Transverse colon (tissue), 4 donors: ENCODE measurements at regions not wholly inside any gene's neighbourhood (a gene's known extent, or its start where the extent isn't known, plus 50 kb on each side); places are given as distances from the start of the nearest gene placed in this dataset.

ENCODE experiments used
- DNase-seq: peaks from one replicate; pipeline ENCODE4 v3.0.0-alpha.2; 2019
- H3K27ac ChIP-seq, 4 donors: fragments of 200-600 bp; sonication (generic); 2 replicates each; pipeline ENCODE4 v1.5.1; 2016 to 2018; ENCODE audit warnings: inconsistent platforms in 4 of 4
- H3K27me3 ChIP-seq: fragments of 200-600 bp; sonication (generic); 2 replicates; pipeline ENCODE4 v1.5.1; 2017; ENCODE audit warnings: inconsistent platforms
- H3K36me3 ChIP-seq, 4 donors: fragments of 200-600 bp; sonication (generic); 2 replicates each; pipeline ENCODE4 v1.5.1; 2017 to 2019; ENCODE audit warnings: inconsistent platforms in 4 of 4
- H3K4me1 ChIP-seq, 4 donors: fragments of 200-600 bp; sonication (generic); 2 replicates each; pipeline ENCODE4 v1.5.1; 2017 to 2020; ENCODE audit warnings: inconsistent platforms in 4 of 4
- H3K4me3 ChIP-seq, 4 donors: fragments of 200-600 bp; sonication (generic); 1 replicate in 1 of 4; 2 replicates in 3 of 4; pipeline versions ENCODE4 v1.5.1 to v1.6.1; 2017 to 2019; ENCODE audit warnings: inconsistent platforms in 4 of 4
- H3K9me3 ChIP-seq, 2 donors: fragments of 200-600 bp; sonication (generic); 2 replicates each; pipeline ENCODE4 v1.5.1; 2017 to 2019; ENCODE audit warnings: inconsistent platforms in 2 of 2
- EP300 ChIP-seq: sonication (generic); formaldehyde crosslinking; IDR thresholded peaks from one replicate; pipeline ENCODE4 v1.6.1; 2017; ENCODE audit warnings: antibody characterized with exemption, low read depth
- POLR2A ChIP-seq: fragments of 450-650 bp; IDR thresholded peaks from one replicate; pipeline ENCODE4 v1.6.1; 2016; ENCODE audit warnings: antibody characterized with exemption, mild to moderate bottlenecking, moderate library complexity
- POLR2AphosphoS5 ChIP-seq, 3 donors: sonication (generic); formaldehyde crosslinking; IDR thresholded peaks; one replicate each; pipeline ENCODE4 v1.6.1; 2016; ENCODE audit warnings: antibody characterized with exemption in 3 of 3
- WGBS, 2 donors: methylation state at CpG; one replicate each; pipeline ENCODE4 v1.1.5; 2018; ENCODE audit warnings: low coverage in 1 of 2; 5-methylcytosine and 5-hydroxymethylcytosine counted together
- in situ Hi-C, 4 donors: fragments of 200-750 bp; cut with MboI; loops; one replicate each; pipeline versions ENCODE4 v1.15.0 to v1.15.1; 2017; ENCODE audit warnings: low sequenced_read_pairs in 3 of 4, low pct_ligation_motif_present in 1 of 4, low pct_unique_long_range_greater_than_20kb in 1 of 4
- intact Hi-C: fragments of 100-400 bp; cut with DNase I; formaldehyde crosslinking; loops from one replicate; pipeline ENCODE4 v1.15.1; 2023; ENCODE audit warnings: low total_unique reads
- TF ChIP-seq, protein P1 (sequence below), 5 experiments: fragments of 200-600 bp in 3 of 5; fragments of 450-650 bp in 2 of 5; sonication (generic) in 3 of 5; IDR thresholded peaks; 1 replicate in 2 of 5; 2 replicates in 3 of 5; pipeline ENCODE4 v1.5.1; 2016 to 2017; ENCODE audit warnings: antibody characterized with exemption in 5 of 5, inconsistent platforms in 3 of 5, mild to moderate bottlenecking in 2 of 5, moderate library complexity in 1 of 5

DNA sequence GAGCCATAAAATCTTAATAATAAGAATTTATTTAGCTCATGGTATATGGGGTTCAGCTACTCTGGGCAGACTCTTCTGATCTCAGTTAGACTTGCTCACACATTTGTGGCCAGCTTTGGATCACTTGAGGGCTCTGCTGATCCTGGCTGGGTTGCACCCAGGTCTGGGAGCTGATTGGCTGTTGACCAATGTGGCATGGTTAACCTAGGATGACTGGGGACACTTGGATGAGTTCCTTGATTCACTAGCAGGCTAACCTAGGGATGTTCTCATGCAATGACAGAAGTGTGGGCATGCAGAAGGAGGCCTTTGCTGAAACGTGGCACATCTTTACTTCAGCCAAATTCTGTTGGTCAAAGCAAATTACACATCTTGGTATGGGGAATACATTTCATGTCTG lies 569.5 kb downstream of the UTRN start:
- H3K4me1 ChIP-seq, result no peaks in the 10 kb centered on the region

DNA sequence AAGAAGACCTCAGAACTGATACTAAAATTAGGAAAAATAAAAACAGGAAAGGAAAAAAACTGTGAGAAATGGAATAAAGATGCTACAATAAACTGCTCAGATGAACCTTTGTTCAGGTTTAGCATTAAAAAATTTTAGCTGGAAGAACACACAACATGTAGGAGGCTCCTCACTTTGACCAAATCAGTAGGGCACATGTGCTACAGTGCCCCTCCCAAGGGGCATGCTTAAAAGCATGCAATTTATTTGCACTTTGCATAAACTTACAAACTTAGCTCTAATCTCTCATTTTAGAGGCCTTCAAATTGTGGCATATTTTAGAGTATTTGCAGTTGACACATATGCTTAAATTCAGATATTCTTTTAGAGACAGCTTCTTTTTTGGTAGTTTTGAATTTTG lies 570.2 kb downstream of the UTRN start:
- H3K9me3 ChIP-seq, result no peaks in the 10 kb centered on the region
- no peaks in the 10 kb centered on the region for H3K27me3 ChIP-seq
- no peak for DNase-seq
- no peak overlapping the region for H3K27ac ChIP-seq
- no peaks in the 10 kb centered on the region for H3K4me1 ChIP-seq
- intact Hi-C loops (no loop called here), in situ Hi-C loops (no loop called here)
- TF ChIP-seq, protein P1, sequence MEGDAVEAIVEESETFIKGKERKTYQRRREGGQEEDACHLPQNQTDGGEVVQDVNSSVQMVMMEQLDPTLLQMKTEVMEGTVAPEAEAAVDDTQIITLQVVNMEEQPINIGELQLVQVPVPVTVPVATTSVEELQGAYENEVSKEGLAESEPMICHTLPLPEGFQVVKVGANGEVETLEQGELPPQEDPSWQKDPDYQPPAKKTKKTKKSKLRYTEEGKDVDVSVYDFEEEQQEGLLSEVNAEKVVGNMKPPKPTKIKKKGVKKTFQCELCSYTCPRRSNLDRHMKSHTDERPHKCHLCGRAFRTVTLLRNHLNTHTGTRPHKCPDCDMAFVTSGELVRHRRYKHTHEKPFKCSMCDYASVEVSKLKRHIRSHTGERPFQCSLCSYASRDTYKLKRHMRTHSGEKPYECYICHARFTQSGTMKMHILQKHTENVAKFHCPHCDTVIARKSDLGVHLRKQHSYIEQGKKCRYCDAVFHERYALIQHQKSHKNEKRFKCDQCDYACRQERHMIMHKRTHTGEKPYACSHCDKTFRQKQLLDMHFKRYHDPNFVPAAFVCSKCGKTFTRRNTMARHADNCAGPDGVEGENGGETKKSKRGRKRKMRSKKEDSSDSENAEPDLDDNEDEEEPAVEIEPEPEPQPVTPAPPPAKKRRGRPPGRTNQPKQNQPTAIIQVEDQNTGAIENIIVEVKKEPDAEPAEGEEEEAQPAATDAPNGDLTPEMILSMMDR (IDR thresholded peaks at IDR 0.05), result no peak
- TF ChIP-seq POLR2AphosphoS5 (IDR thresholded peaks at IDR 0.05) (no peak), EP300 (no peak), POLR2A (no peak)
- no peak overlapping the region for H3K4me3 ChIP-seq
- H3K36me3 ChIP-seq, result peaks cover 0 to 12% (median 0%) of the 10 kb centered on the region in 4 donors

More for the DNA sequence above, 569.5 kb downstream of the UTRN start:
- Histone ChIP-seq H3K27ac (no peak overlapping the region), H3K27me3 (no peaks in the 10 kb centered on the region), H3K36me3 (peaks cover 0 to 12% (median 0%) of the 10 kb centered on the region in 4 donors), H3K9me3 (no peaks in the 10 kb centered on the region), H3K4me3 (no peak overlapping the region)
- TF ChIP-seq POLR2AphosphoS5 (IDR thresholded peaks at IDR 0.05) (no peak), EP300 (no peak), POLR2A (no peak)
- TF ChIP-seq, protein P1 (IDR thresholded peaks at IDR 0.05), result no peak
- in situ Hi-C loops (no loop called here), intact Hi-C loops (no loop called here)
- WGBS, 2 donors, result 45% methylated on average over 1 of the region's 1 CpG; no CpG with 5 or more reads in 1 of the 2 donors
- DNase-seq, result no peak

DNA sequence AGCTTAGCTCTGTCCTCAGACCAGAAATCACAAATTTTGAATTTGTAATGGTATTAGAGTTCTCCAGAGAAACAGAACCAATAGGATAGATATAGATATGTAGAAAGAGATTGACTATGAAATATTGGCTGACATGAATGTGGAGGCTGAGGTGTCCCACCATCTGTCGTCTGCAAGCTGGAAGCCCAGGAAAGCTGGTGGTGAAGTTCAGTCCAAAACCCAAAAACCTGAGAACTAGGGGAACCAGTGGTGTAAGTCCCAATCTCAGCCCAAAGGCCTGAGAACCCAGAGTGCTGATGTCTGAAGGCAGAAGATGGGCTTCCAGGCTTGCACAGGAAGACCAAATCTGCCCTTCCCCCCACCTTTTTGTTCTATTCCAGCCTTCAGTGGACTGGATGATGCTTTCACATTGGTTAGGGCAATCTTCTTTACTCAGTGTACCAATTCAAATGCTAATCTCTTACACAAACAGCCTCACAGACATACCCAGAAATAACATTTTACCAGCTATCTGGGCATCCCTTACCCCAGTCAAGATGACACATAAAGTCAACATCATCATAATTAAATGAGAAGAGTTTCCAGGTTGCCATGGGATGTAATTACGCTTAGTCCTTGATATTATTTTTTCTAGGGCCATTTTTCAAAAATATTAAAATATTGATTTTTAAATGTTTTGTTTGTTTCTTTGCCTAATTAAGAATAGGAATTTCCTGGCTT lies 570.8 kb downstream of the UTRN start:
- Histone ChIP-seq H3K4me1 (no peaks in the 10 kb centered on the region), H3K27me3 (no peaks in the 10 kb centered on the region), H3K4me3 (no peak overlapping the region), H3K27ac (no peak overlapping the region), H3K9me3 (no peaks in the 10 kb centered on the region), H3K36me3 (peaks cover 0 to 9% (median 0%) of the 10 kb centered on the region in 4 donors)
- intact Hi-C loops (no loop called here), in situ Hi-C loops (no loop called here)
- 92 to 100% methylated on average over 1 to 2 of the region's 2 CpGs for WGBS, 2 donors
- TF ChIP-seq, protein P1 (IDR thresholded peaks at IDR 0.05), result no peak
- TF ChIP-seq EP300 (no peak), POLR2A (no peak), POLR2AphosphoS5 (IDR thresholded peaks at IDR 0.05) (no peak)
- DNase-seq, result no peak

DNA sequence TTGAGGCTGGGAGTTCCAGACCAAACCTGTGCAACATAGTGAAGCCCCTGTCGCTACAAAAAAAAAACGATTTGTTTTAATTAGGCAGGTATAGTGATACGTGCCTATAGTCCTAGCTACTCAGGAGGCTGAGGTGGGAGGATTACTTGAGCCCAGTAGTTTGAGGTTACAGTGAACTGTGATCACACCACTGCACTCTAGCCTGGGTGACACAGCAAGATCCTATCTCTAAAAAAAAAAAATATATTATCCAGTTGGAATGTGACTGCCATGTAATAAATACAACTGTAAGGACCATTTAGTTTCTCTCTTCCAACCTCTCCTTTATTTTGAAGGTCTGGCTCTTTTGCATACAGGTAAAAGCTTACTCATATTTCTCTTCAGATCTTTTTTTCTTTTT lies 571.5 kb downstream of the UTRN start:
- no peak overlapping the region for H3K27ac ChIP-seq
- in situ Hi-C loops, result no loop called here
- TF ChIP-seq, protein P1 (IDR thresholded peaks at IDR 0.05), result no peak
- TF ChIP-seq EP300 (no peak), POLR2AphosphoS5 (IDR thresholded peaks at IDR 0.05) (no peak), POLR2A (no peak)
- H3K4me3 ChIP-seq, result no peak overlapping the region
- H3K27me3 ChIP-seq, result no peaks in the 10 kb centered on the region
- no peak for DNase-seq
- intact Hi-C loops, result no loop called here
- no peaks in the 10 kb centered on the region for H3K4me1 ChIP-seq
- H3K36me3 ChIP-seq, result peaks cover 0 to 2% (median 0%) of the 10 kb centered on the region in 4 donors
- WGBS, 2 donors, result 86 to 91% methylated on average over 2 to 3 of the region's 3 CpGs
- no peaks in the 10 kb centered on the region for H3K9me3 ChIP-seq
